Hematopoietic multipotent progenitor cell (in vitro differentiated cells): ENCODE measurements at regions not wholly inside any gene's neighbourhood (a gene's known extent, or its start where the extent isn't known, plus 50 kb on each side); places are given as distances from the start of the nearest gene placed in this dataset.
"Not testable (repeated sequence)": the region's sequence is repeated elsewhere in the genome, so short reads cannot be mapped to it uniquely, and the experiment has no call there.

ENCODE experiments used
- DNase-seq, 3 donors: peaks; one replicate each; pipeline ENCODE4 v3.0.0-alpha.2; 2011 to 2015; ENCODE audit warnings: low read depth in 2 of 3, low spot score in 2 of 3

GRCh38 chr11:45000918-45001317 is 50.2 kb upstream of the TP53I11 start:
- no peak for DNase-seq

GRCh38 chr11:45001466-45002165 is 50.9 kb upstream of the TP53I11 start:
- DNase-seq: no peak

- no peak for DNase-seq
Observed at GRCh38 chr11:45005106-45005505, 54.4 kb upstream of the TP53I11 start.

GRCh38 chr11:45007011-45007410 is 56.3 kb upstream of the TP53I11 start:
- DNase-seq: no peak

GRCh38 chr11:45015983-45016382 is 65.3 kb upstream of the TP53I11 start:
- DNase-seq: not testable (repeated sequence)

GRCh38 chr11:45016446-45016845 is 65.8 kb upstream of the TP53I11 start:
- not testable (repeated sequence) for DNase-seq

GRCh38 chr11:45017329-45017728 is 66.6 kb upstream of the TP53I11 start:
- no peak for DNase-seq

- DNase-seq: no peak
Observed at GRCh38 chr11:45021001-45021400, 70.3 kb upstream of the TP53I11 start.

GRCh38 chr11:45021692-45022141 is 71.0 kb upstream of the TP53I11 start:
- DNase-seq: peak in 2 of 3 donors; percentile 26 to 31

GRCh38 chr11:45022294-45023064 is 71.8 kb upstream of the TP53I11 start:
- no peak for DNase-seq

- no peak for DNase-seq
Observed at GRCh38 chr11:45023065-45023365, 72.3 kb upstream of the TP53I11 start.

- DNase-seq: no peak
Observed at GRCh38 chr11:45024316-45024715, 73.6 kb upstream of the TP53I11 start.

- no peak for DNase-seq
Observed at GRCh38 chr11:45024846-45025588, 74.3 kb upstream of the TP53I11 start.

- peak in 2 of 3 donors; percentile 93 to 99 for DNase-seq
Observed at GRCh38 chr11:45025716-45026492, 75.2 kb upstream of the TP53I11 start.

GRCh38 chr11:45026835-45027234 is 76.2 kb upstream of the TP53I11 start:
- no peak for DNase-seq

GRCh38 chr11:45027312-45027711 is 76.6 kb upstream of the TP53I11 start:
- DNase-seq: no peak

GRCh38 chr11:45028911-45029682 is 78.4 kb upstream of the TP53I11 start:
- DNase-seq: no peak

- DNase-seq: no peak
Observed at GRCh38 chr11:45030778-45031177, 80.1 kb upstream of the TP53I11 start.

GRCh38 chr11:45031912-45032519 is 81.3 kb upstream of the TP53I11 start:
- DNase-seq: peak in 1 of 3 donors; percentile 57

- no peak for DNase-seq
Observed at GRCh38 chr11:45035413-45035812, 84.7 kb upstream of the TP53I11 start.
